ENCODE measurements at regions not wholly inside any gene's neighbourhood (a gene's known extent, or its start where the extent isn't known, plus 50 kb on each side); places are given as distances from the start of the nearest gene placed in this dataset.

- no peak for TF ChIP-seq CTCF (IDR thresholded peaks at IDR 0.05)
- no peak for TF ChIP-seq EP300 (IDR thresholded peaks at IDR 0.05)
- no peak for TF ChIP-seq POLR2A (IDR thresholded peaks at IDR 0.05)
Observed at GRCh38 chr4:136699905-136700304, 832.4 kb downstream of the PCDH18 start.

All from stomach (tissue), 4 donors.